Transverse colon (tissue), 4 donors: ENCODE measurements at regions not wholly inside any gene's neighbourhood (a gene's known extent, or its start where the extent isn't known, plus 50 kb on each side); places are given as distances from the start of the nearest gene placed in this dataset.

Experiments
- CTCF ChIP-seq, 5 experiments: fragments of 200-600 bp in 3 of 5; fragments of 450-650 bp in 2 of 5; sonication (generic) in 3 of 5; IDR thresholded peaks; 1 replicate in 2 of 5; 2 replicates in 3 of 5; pipeline ENCODE4 v1.5.1; 2016 to 2017; ENCODE audit warnings: antibody characterized with exemption in 5 of 5, inconsistent platforms in 3 of 5, mild to moderate bottlenecking in 2 of 5, moderate library complexity in 1 of 5
- POLR2A ChIP-seq: fragments of 450-650 bp; IDR thresholded peaks from one replicate; pipeline ENCODE4 v1.6.1; 2016; ENCODE audit warnings: antibody characterized with exemption, mild to moderate bottlenecking, moderate library complexity
- POLR2AphosphoS5 ChIP-seq, 3 donors: sonication (generic); formaldehyde crosslinking; IDR thresholded peaks; one replicate each; pipeline ENCODE4 v1.6.1; 2016; ENCODE audit warnings: antibody characterized with exemption in 3 of 3

- TF ChIP-seq POLR2A (no peak), CTCF (IDR thresholded peaks at IDR 0.05) (no peak), POLR2AphosphoS5 (IDR thresholded peaks at IDR 0.05) (no peak)
Observed at GRCh38 chr2:104077573-104077972, 776.3 kb upstream of the POU3F3 start.
